ENCODE measurements at regions not wholly inside any gene's neighbourhood (a gene's known extent, or its start where the extent isn't known, plus 50 kb on each side); places are given as distances from the start of the nearest gene placed in this dataset.
A peak's percentile ranks its signal among the peaks of the same experiment; 100 is the strongest.

GRCh38 chr6:87919001-87919400, 128.6 kb upstream of the SPACA1 start:
- H3K27ac ChIP-seq (ENCODE audit: low read depth, low read length, poor library complexity, severe bottlenecking), result peak overlapping the region; percentile 99
- peaks cover 30% of the 10 kb centered on the region for H3K36me3 ChIP-seq (ENCODE audit: insufficient read depth, low read length)
- intact Hi-C loops (cut with micrococcal nuclease; ENCODE audit: unreplicated experiment), result loop anchor here (2.0 kb wide), 2 partner anchors 218 to 1438 kb away; no protein-coding TSS in a partner anchor
- H3K4me1 ChIP-seq (ENCODE audit: insufficient read depth, low read length, poor library complexity, severe bottlenecking), result peaks cover 99% of the 10 kb centered on the region
- no peaks in the 10 kb centered on the region for H4K20me1 ChIP-seq (ENCODE audit: insufficient read depth, low read length)
- TF ChIP-seq CTCF (conservative IDR thresholded peaks at IDR 0.05; ENCODE audit: low read length) (no peak), EZH2phosphoT487 (IDR thresholded peaks at IDR 0.05; ENCODE audit: borderline replicate concordance, low read depth, low read length) (no peak)
- TSS peak; percentile 65 for BruUV-seq (replicated peaks)
- peak overlapping the region; percentile 55 for H3K4me3 ChIP-seq (ENCODE audit: low read depth, low read length, poor library complexity, severe bottlenecking)
- H2AFZ ChIP-seq (ENCODE audit: low read length), result no peak overlapping the region
- H3K9me2 ChIP-seq (ENCODE audit: insufficient read depth, low read length), result no peaks in the 10 kb centered on the region
- peaks cover 37% of the 10 kb centered on the region for H3K9me3 ChIP-seq (ENCODE audit: low read length)
- peak; percentile 65 for DNase-seq (ENCODE audit: low spot score)
- H3K79me2 ChIP-seq (ENCODE audit: insufficient read depth, low read depth, low read length), result no peaks in the 10 kb centered on the region; the same call in 1 of the 2 replicates
- POLR2A ChIA-PET, result interaction anchor here (0.5 to 12.7 kb wide), 18 partner anchors 9 to 694 kb away, joined by 3 to 649 read pairs (median 10); partner anchors contain the start of genes AKIRIN2 and CNR1
- CTCF ChIA-PET (ENCODE audit: unreplicated experiment), result interaction anchor here (3.8 kb wide), 1 partner anchor 11 kb away, joined by 29 read pairs; no protein-coding TSS in a partner anchor
- H3K4me2 ChIP-seq (ENCODE audit: low read length), result peak overlapping the region; percentile 71

DNA sequence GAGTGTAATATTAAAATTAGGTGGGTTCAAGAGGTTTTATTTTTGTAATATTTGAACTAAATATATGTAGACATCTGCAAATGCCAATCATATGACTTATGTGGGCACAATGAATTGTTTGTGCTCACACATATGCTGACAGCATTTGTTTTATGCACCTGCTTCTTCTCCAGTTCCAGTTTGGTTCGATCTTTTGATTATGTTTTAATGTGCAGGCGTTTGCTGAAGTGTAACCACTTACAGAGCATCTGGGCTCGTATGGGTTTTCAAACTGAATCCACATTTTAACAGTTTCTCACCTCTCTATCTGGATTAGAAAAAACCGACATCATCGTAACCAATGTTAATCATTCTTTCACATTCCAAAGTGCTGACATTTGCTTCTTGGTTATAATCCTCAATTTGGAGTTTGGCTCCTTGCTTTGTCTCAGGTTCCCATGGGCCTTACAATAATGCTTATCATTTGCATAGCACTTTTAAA, 129.1 kb upstream of the SPACA1 start:
- peak overlapping the region; percentile 99 for H3K27ac ChIP-seq (ENCODE audit: low read depth, low read length, poor library complexity, severe bottlenecking)
- H3K4me3 ChIP-seq (ENCODE audit: low read depth, low read length, poor library complexity, severe bottlenecking), result peak overlapping the region; percentile 55
- H4K20me1 ChIP-seq (ENCODE audit: insufficient read depth, low read length), result no peaks in the 10 kb centered on the region
- ChIA-PET POLR2A (interaction anchor here (0.6 to 12.7 kb wide), 33 partner anchors 9 to 1438 kb away, joined by 3 to 649 read pairs (median 5); partner anchors contain the start of genes AKIRIN2 and CNR1), CTCF (ENCODE audit: unreplicated experiment) (interaction anchor here (0.9 to 3.8 kb wide), 4 partner anchors 10 to 87 kb away, joined by 3 to 29 read pairs (median 4); no protein-coding TSS in a partner anchor)
- intact Hi-C loops (cut with micrococcal nuclease; ENCODE audit: unreplicated experiment), result loop anchor here (1.0 to 2.0 kb wide), 6 partner anchors 13 to 1438 kb away; no protein-coding TSS in a partner anchor
- no TSS peak for BruUV-seq (replicated peaks)
- H2AFZ ChIP-seq (ENCODE audit: low read length), result no peak overlapping the region
- DNase-seq (ENCODE audit: low spot score), result peak; percentile 98
- H3K4me1 ChIP-seq (ENCODE audit: insufficient read depth, low read length, poor library complexity, severe bottlenecking), result peaks cover 99% of the 10 kb centered on the region
- peak overlapping the region; percentile 71 for H3K4me2 ChIP-seq (ENCODE audit: low read length)
- H3K36me3 ChIP-seq (ENCODE audit: insufficient read depth, low read length), result peaks cover 35% of the 10 kb centered on the region
- no peaks in the 10 kb centered on the region for H3K9me2 ChIP-seq (ENCODE audit: insufficient read depth, low read length)
- TF ChIP-seq EZH2phosphoT487 (IDR thresholded peaks at IDR 0.05; ENCODE audit: borderline replicate concordance, low read depth, low read length) (no peak), CTCF (conservative IDR thresholded peaks at IDR 0.05; ENCODE audit: low read length) (no peak)
- no peaks in the 10 kb centered on the region; the same call in 1 of the 2 replicates for H3K79me2 ChIP-seq (ENCODE audit: insufficient read depth, low read depth, low read length)
- peaks cover 38% of the 10 kb centered on the region for H3K9me3 ChIP-seq (ENCODE audit: low read length)

DNA sequence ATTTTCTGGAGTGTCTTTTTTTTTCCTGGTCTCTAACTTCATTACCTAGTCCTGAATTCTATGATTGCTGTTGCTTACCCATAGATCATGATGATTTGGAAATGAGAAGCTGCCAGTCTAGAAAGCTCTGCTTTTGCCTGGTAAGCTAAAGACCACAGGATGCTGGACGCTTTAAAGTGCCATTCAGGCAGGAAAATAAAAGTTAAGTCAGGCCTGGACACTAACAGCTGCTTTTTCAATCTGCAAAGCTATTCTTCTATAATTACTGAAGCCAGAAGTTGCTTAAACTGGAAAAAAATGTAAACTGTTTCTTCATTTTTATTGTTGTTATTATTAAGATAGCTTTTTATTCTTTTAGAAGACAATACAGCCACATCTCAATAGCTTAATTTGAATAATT, 129.8 kb upstream of the SPACA1 start:
- DNase-seq (ENCODE audit: low spot score), result peak; percentile 63
- CTCF ChIA-PET (ENCODE audit: unreplicated experiment), result interaction anchor here (0.9 to 3.8 kb wide), 4 partner anchors 10 to 86 kb away, joined by 3 to 29 read pairs (median 4); no protein-coding TSS in a partner anchor
- H3K9me3 ChIP-seq (ENCODE audit: low read length), result peaks cover 38% of the 10 kb centered on the region

More for the DNA sequence above, 129.8 kb upstream of the SPACA1 start:
- no peaks in the 10 kb centered on the region for H4K20me1 ChIP-seq (ENCODE audit: insufficient read depth, low read length)
- no peaks in the 10 kb centered on the region for H3K9me2 ChIP-seq (ENCODE audit: insufficient read depth, low read length)
- H2AFZ ChIP-seq (ENCODE audit: low read length), result no peak overlapping the region; the same call in 1 of the 2 replicates
- TF ChIP-seq CTCF (conservative IDR thresholded peaks at IDR 0.05; ENCODE audit: low read length) (no peak), EZH2phosphoT487 (IDR thresholded peaks at IDR 0.05; ENCODE audit: borderline replicate concordance, low read depth, low read length) (no peak)
- peak overlapping the region; percentile 43 for H3K4me2 ChIP-seq (ENCODE audit: low read length)
- peak overlapping the region; percentile 11 for H3K4me3 ChIP-seq (ENCODE audit: low read depth, low read length, poor library complexity, severe bottlenecking)
- H3K36me3 ChIP-seq (ENCODE audit: insufficient read depth, low read length), result peaks cover 38% of the 10 kb centered on the region
- peaks cover 97% of the 10 kb centered on the region for H3K4me1 ChIP-seq (ENCODE audit: insufficient read depth, low read length, poor library complexity, severe bottlenecking)
- TSS peak; percentile 86 for BruUV-seq (replicated peaks)
- POLR2A ChIA-PET, result interaction anchor here (0.6 to 12.7 kb wide), 41 partner anchors 10 to 1439 kb away, joined by 3 to 649 read pairs (median 5); partner anchors contain the start of genes AKIRIN2 and CNR1
- intact Hi-C loops (cut with micrococcal nuclease; ENCODE audit: unreplicated experiment), result loop anchor here (1.0 to 2.0 kb wide), 6 partner anchors 13 to 1439 kb away; no protein-coding TSS in a partner anchor
- H3K27ac ChIP-seq (ENCODE audit: low read depth, low read length, poor library complexity, severe bottlenecking), result peak overlapping the region; percentile 99
- H3K79me2 ChIP-seq (ENCODE audit: insufficient read depth, low read depth, low read length), result no peaks in the 10 kb centered on the region; the same call in 1 of the 2 replicates
